ENCODE measurements at regions not wholly inside any gene's neighbourhood (a gene's known extent, or its start where the extent isn't known, plus 50 kb on each side); places are given as distances from the start of the nearest gene placed in this dataset.

DNA sequence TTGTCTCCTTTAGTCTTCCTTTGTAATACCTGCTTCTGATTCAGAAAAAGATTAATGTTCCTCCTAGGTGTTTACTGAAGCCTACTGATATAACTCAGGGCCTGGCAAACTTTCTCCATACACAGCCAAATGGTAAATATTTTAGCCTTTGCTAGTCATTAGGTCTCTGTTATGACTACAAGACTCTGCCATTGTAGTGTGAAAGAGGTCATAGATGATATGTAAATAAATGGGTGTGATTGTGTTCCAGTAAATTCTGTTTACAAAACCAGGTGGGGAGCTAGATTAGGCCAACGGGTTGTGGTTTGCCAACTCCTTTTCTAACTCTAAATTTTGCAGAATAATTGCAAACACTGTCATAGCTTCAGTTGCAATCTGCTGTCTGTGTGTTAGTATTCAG lies 568.1 kb upstream of the GNPDA2 start:
- TF ChIP-seq, protein P1, sequence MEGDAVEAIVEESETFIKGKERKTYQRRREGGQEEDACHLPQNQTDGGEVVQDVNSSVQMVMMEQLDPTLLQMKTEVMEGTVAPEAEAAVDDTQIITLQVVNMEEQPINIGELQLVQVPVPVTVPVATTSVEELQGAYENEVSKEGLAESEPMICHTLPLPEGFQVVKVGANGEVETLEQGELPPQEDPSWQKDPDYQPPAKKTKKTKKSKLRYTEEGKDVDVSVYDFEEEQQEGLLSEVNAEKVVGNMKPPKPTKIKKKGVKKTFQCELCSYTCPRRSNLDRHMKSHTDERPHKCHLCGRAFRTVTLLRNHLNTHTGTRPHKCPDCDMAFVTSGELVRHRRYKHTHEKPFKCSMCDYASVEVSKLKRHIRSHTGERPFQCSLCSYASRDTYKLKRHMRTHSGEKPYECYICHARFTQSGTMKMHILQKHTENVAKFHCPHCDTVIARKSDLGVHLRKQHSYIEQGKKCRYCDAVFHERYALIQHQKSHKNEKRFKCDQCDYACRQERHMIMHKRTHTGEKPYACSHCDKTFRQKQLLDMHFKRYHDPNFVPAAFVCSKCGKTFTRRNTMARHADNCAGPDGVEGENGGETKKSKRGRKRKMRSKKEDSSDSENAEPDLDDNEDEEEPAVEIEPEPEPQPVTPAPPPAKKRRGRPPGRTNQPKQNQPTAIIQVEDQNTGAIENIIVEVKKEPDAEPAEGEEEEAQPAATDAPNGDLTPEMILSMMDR (IDR thresholded peaks at IDR 0.05), result no peak
- TF ChIP-seq POLR2A (IDR thresholded peaks at IDR 0.05), result no peak

Measured in Peyer's patch (tissue), 4 donors.